ENCODE measurements at regions not wholly inside any gene's neighbourhood (a gene's known extent, or its start where the extent isn't known, plus 50 kb on each side); places are given as distances from the start of the nearest gene placed in this dataset.
"Not testable (repeated sequence)": the region's sequence is repeated elsewhere in the genome, so short reads cannot be mapped to it uniquely, and the experiment has no call there.

DNA sequence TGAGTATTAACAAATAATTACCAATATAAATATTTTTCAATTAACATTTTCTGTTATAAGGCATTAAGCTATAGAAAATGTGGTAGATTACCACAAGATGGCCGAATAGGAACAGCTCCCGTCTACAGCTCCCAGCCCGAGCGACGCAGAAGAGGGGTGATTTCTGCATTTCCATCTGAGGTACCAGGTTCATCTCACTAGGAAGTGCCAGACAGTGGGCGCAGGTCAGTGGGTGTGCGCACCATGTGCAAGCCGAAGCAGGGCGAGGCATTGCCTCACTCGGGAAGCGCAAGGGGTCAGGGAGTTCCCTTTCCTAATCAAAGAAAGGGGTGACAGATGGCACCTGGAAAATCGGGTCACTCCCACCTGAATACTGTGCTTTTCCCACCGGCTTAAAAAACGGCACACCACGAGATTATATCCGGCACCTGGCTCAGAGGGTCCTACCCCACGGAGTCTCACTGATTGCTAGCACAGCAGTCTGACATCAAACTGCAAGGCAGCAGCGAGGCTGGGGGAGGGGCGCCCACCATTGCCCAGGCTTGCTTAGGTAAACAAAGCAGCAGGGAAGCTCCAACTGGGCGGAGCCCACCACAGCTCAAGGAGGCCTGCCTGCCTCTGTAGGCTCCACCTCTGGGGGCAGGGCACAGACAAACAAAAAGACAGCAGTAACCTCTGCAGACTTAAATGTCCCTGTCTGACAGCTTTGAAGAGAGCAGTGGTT is 808.4 kb downstream of the FSCB start:
- DNase-seq, ATAC-seq: not testable (repeated sequence)

DNA sequence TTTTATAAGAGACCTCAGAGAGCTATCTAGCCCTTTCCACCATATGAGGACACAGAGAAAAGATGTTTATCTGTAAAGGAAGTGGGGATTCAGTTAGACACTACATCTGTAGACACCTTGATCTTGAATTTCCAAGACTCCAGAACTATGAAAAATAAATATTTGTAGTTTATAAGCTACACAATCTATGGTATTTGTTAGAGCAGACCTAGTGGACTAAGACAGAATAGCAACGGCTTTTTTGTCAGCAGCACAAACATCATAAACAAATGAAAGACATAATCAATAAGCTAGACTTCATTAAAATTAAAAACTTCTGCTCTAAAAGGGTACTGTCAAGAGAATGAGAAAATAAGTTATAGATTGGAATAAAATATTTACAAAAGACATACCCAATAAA is 810.1 kb downstream of the FSCB start:
- DNase-seq = no peak
- no peak for ATAC-seq

DNA sequence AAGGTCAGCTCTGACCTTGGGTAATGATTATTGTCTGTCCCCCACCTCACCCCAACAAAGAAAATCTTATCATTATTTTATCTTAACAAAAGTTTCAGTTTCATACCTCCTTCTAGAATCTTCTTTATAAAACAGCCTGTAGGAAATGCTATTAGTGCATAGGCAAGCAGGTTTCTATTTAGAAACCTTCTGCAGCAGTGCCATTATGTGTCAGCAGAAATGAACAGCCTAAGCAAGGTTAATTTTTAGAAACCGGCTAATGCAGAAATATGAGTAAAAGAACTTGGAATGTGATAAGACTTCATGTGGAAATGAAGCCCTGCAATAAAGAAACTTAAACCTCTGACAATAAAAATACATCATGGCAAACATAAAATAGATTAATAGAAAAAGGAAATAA is 814.4 kb downstream of the FSCB start:
- DNase-seq (no peak), ATAC-seq (no peak)

- DNase-seq (no peak), ATAC-seq (no peak)
Observed at GRCh38 chr14:43687921-43688320, 819.2 kb downstream of the FSCB start.

DNA sequence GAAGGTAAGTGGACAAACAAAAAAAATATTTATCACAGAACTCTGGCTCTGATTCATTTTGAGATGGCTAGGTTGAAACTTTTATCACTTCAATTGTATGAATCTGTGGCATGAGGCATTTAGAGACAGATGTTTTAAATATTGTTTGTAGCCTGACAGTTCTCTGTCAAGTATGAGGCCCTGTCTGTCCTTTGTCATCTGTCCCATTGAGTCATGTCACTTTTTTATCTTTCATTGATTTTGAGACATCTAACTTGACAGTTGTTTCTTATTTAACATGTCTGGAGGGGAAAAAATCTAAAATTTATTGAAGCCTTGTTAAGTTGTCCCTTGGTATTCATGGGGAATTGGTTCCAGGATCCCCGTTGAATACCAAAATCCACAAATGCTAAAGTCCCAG is 829.5 kb downstream of the FSCB start:
- ATAC-seq (no peak), DNase-seq (no peak)

- ATAC-seq (no peak), DNase-seq (no peak)
Observed at GRCh38 chr14:43674273-43674672, 832.8 kb downstream of the FSCB start.

GRCh38 chr14:43671716-43672485 is 835.2 kb downstream of the FSCB start:
- no peak for ATAC-seq
- DNase-seq = no peak

GRCh38 chr14:43669355-43669754 is 837.7 kb downstream of the FSCB start:
- ATAC-seq (no peak), DNase-seq (no peak)

- no peak for DNase-seq
- ATAC-seq = no peak
Observed at GRCh38 chr14:43665570-43666267, 841.4 kb downstream of the FSCB start.

DNA sequence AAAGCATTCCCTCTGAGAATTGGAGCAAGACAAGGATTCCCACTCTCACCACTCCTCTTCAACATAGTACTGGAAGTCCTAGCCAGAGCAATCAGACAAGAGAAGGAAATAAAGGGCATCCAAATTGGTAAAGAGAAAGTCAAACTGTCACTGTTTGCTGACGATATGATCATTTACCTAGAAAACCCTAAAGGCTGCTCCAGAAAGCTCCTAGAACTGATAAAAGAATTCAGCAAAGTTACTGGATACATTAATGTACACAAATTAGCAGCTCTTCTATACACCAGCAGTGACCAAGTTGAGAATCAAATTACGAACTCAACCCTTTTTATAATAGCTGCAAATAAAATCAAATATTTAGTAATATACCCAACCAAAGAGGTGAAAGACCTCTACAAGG is 851.9 kb downstream of the FSCB start:
- not testable (repeated sequence) for ATAC-seq, DNase-seq

DNA sequence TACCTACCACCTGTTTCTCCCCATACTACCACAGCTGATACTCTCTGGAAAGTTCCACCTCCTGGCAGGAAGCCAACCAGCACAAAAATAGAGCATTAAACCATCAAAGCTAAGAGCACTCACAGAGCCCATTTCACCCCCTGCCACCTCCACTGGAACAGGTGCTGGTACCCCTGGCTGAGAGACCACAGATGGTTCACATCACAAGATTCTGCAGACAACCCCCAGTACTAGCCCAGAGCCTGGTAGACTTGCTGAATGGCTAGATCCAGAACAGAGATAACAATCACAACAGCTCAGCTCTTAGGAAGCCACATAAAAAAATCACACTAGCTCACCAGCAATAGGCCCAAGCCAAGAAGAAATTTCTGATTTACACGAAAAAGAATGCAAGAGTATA is 855.2 kb downstream of the FSCB start:
- DNase-seq (no peak), ATAC-seq (no peak)

- ATAC-seq (no peak), DNase-seq (no peak)
Observed at GRCh38 chr14:43651185-43651787, 855.8 kb downstream of the FSCB start.

DNA sequence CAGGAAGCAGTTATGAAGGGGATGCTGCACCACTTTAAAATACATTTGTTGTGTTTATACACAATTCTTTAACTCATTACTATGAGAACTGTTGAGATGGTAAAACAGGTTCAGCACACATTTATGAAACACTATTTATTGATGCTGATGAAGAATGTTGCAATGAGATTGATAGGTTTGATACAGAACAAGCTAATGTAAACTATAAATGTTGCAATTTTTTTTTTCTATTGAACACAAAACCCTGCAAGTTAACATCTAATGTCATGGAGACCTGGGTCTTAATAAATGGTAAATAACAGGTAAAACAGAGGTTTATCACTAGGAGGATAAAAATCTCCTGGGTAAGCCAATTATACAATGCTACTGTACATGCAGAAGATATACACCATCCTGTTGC is 857.6 kb downstream of the FSCB start:
- no peak for ATAC-seq

DNA sequence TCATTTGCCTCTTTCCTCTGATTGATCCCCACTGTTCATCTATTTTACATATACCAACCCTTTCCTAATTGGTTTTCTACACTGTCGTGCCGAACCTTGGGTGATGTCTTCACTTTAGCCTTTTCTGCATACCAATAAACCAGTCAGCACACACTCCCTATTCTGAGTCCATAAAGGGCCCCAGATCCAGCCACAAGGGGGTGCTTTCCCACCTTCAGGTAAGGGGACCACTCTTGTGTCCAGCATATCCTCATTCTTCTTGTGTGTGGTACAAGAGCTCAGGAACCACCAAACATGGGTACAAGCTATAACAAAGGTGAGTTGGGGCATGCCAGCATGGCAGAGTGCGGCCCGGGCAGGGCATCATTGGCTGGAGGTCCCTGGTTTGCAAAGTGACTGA is 859.8 kb downstream of the FSCB start:
- no peak for DNase-seq
- no peak for ATAC-seq

More for the DNA sequence above, 857.6 kb downstream of the FSCB start:
- no peak for DNase-seq

DNA sequence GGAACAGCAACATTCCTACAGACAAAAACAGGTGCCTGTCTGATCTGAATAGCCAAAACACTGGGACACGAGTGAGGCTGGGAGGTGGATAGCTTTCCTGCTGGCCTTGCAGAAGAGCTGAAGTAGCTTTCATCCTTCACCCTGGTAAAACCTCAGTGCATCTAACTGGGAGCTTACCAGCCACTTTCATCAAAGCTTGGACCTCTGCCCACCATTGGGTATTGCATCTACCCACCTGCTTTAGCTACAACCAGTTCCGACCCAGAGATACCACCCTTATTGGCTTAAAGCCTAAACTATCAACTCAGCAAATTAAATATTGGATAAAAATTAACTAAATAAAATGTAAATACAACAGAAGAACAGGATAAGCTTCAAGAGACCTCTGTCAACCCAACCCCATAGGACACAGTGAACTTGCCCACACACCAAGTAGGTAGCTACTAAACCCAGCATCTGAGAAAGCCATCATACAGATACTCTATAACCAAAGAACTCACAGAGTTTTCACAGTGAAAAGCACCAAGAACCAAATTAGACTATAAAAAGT is 866.3 kb downstream of the FSCB start:
- no peak for ATAC-seq

GRCh38 chr14:43625294-43625693 is 881.8 kb downstream of the FSCB start:
- DNase-seq (no peak), ATAC-seq (no peak)

More for the DNA sequence above, 866.3 kb downstream of the FSCB start:
- DNase-seq = no peak

GRCh38 chr14:43621282-43621681 is 885.8 kb downstream of the FSCB start:
- ATAC-seq = no peak
- DNase-seq = no peak

DNA sequence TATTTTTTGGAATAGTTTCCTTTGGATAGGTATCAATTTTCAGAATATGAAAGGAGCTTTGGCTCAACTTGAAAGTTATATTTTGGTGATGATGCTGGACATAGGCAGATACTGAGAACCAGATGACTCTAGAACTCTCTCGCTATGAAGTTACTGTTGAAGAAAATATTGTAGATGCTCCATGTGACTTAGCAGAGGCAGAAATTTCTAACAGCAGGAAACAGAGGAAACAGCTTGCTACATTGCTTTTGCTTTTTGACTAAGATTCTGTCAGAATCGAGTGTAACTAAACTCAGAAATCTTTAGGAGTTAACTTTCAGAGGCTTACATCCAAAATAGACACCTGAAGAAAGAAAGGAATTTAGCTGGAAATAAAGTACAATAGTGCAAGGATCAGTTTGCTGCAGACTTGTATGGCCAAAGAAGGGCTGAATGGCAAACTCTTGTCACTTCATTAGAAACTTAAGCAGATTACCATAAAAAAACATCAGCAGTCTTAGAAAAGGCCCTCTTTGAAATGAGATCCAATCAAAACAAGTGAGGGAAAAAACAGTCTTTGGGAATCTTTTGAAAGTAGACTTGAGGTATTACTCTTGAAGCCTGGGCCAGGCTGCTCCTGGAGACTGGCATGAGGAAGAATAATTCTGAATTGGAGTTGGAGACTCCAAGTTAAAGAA is 911.8 kb downstream of the FSCB start:
- no peak for ATAC-seq

GRCh38 chr14:43591776-43592175 is 915.3 kb downstream of the FSCB start:
- DNase-seq = no peak
- ATAC-seq = no peak

More for the DNA sequence above, 911.8 kb downstream of the FSCB start:
- no peak for DNase-seq

- no peak for ATAC-seq
- DNase-seq = no peak
Observed at GRCh38 chr14:43587183-43587582, 919.9 kb downstream of the FSCB start.

DNA sequence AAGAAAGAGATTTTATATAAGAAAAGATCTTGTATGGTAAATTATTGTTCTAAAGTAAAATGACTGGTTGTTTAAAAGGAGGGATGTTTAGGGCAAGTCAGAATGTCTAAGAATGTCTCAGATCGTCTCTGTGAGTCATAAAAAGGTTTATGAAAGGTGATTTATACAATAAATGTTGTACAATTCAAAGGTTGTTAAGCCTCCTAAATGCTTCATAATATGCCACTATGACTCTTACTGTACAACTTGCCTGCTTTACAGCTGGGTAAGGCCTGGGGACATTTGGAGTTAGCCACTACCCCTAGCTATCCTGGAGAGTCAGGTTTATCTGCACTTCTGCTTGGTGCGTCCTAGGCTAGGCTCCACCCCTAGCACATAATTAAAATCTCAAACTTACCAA is 927.4 kb downstream of the FSCB start:
- ATAC-seq (no peak), DNase-seq (no peak)

- ATAC-seq (no peak), DNase-seq (no peak)
Observed at GRCh38 chr14:43568022-43568421, 939.1 kb downstream of the FSCB start.
